ENCODE measurements at regions not wholly inside any gene's neighbourhood (a gene's known extent, or its start where the extent isn't known, plus 50 kb on each side); places are given as distances from the start of the nearest gene placed in this dataset.

- FAIRE-seq, result no peak
- no peaks in the 10 kb centered on the region for H3K36me3 ChIP-seq (ENCODE audit: control insufficient read depth, insufficient read depth, low read length)
- no peak for DNase-seq (ENCODE audit: low read depth)
- H3K27me3 ChIP-seq (ENCODE audit: control insufficient read depth, insufficient read depth, low read length), result no peaks in the 10 kb centered on the region
- no peak overlapping the region for H3K4me3 ChIP-seq (ENCODE audit: low read depth, low read length)
- TF ChIP-seq CTCF (IDR thresholded peaks at IDR 0.05; ENCODE audit: insufficient read depth, low read length, severe bottlenecking), result no peak
Measured at GRCh38 chr13:111636271-111636670, 315.8 kb downstream of the TEX29 start.

GRCh38 chr13:111636804-111637203 lies 316.4 kb downstream of the TEX29 start:
- Histone ChIP-seq H3K36me3 (ENCODE audit: control insufficient read depth, insufficient read depth, low read length) (no peaks in the 10 kb centered on the region), H3K27me3 (ENCODE audit: control insufficient read depth, insufficient read depth, low read length) (no peaks in the 10 kb centered on the region), H3K4me3 (ENCODE audit: low read depth, low read length) (no peak overlapping the region)
- DNase-seq (ENCODE audit: low read depth), result no peak
- TF ChIP-seq CTCF (IDR thresholded peaks at IDR 0.05; ENCODE audit: insufficient read depth, low read length, severe bottlenecking), result no peak
- FAIRE-seq, result no peak

GRCh38 chr13:111637365-111637764 lies 316.9 kb downstream of the TEX29 start:
- no peaks in the 10 kb centered on the region for H3K27me3 ChIP-seq (ENCODE audit: control insufficient read depth, insufficient read depth, low read length)
- no peak for TF ChIP-seq CTCF (IDR thresholded peaks at IDR 0.05; ENCODE audit: insufficient read depth, low read length, severe bottlenecking)
- no peaks in the 10 kb centered on the region for H3K36me3 ChIP-seq (ENCODE audit: control insufficient read depth, insufficient read depth, low read length)
- FAIRE-seq, result no peak
- no peak overlapping the region for H3K4me3 ChIP-seq (ENCODE audit: low read depth, low read length)
- DNase-seq (ENCODE audit: low read depth), result no peak

- Histone ChIP-seq H3K27me3 (ENCODE audit: control insufficient read depth, insufficient read depth, low read length) (no peaks in the 10 kb centered on the region), H3K36me3 (ENCODE audit: control insufficient read depth, insufficient read depth, low read length) (no peaks in the 10 kb centered on the region), H3K4me3 (ENCODE audit: low read depth, low read length) (no peak overlapping the region)
- DNase-seq (ENCODE audit: low read depth), result no peak
- no peak for FAIRE-seq
- no peak for TF ChIP-seq CTCF (IDR thresholded peaks at IDR 0.05; ENCODE audit: insufficient read depth, low read length, severe bottlenecking)
Measured at GRCh38 chr13:111638233-111638632, 317.8 kb downstream of the TEX29 start.

- no peak for FAIRE-seq
- DNase-seq (ENCODE audit: low read depth), result no peak
- TF ChIP-seq CTCF (IDR thresholded peaks at IDR 0.05; ENCODE audit: insufficient read depth, low read length, severe bottlenecking), result no peak
- no peaks in the 10 kb centered on the region for H3K27me3 ChIP-seq (ENCODE audit: control insufficient read depth, insufficient read depth, low read length)
- H3K4me3 ChIP-seq (ENCODE audit: low read depth, low read length), result no peak overlapping the region
- H3K36me3 ChIP-seq (ENCODE audit: control insufficient read depth, insufficient read depth, low read length), result no peaks in the 10 kb centered on the region
Measured at GRCh38 chr13:111639196-111639705, 318.8 kb downstream of the TEX29 start.

GRCh38 chr13:111640006-111640405 lies 319.6 kb downstream of the TEX29 start:
- Histone ChIP-seq H3K36me3 (ENCODE audit: control insufficient read depth, insufficient read depth, low read length) (no peaks in the 10 kb centered on the region), H3K4me3 (ENCODE audit: low read depth, low read length) (no peak overlapping the region), H3K27me3 (ENCODE audit: control insufficient read depth, insufficient read depth, low read length) (no peaks in the 10 kb centered on the region)
- TF ChIP-seq CTCF (IDR thresholded peaks at IDR 0.05; ENCODE audit: insufficient read depth, low read length, severe bottlenecking), result no peak
- no peak for DNase-seq (ENCODE audit: low read depth)
- no peak for FAIRE-seq

All from bronchial epithelial cell (primary cell).